Mesendoderm (in vitro differentiated cells): ENCODE measurements at regions not wholly inside any gene's neighbourhood (a gene's known extent, or its start where the extent isn't known, plus 50 kb on each side); places are given as distances from the start of the nearest gene placed in this dataset.
A peak's percentile ranks its signal among the peaks of the same experiment; 100 is the strongest.

Experiments
- DNase-seq: peaks from one replicate; pipeline ENCODE4 v3.0.0; 2013
- H2AK5ac ChIP-seq: 2 replicates; pipeline ENCODE4 v1.6.1; 2013; ENCODE audit warnings: low read length, inconsistent platforms
- H2BK120ac ChIP-seq: 2 replicates; pipeline ENCODE4 v1.6.1; 2013; ENCODE audit warnings: low read depth, mild to moderate bottlenecking, low read length, moderate library complexity, mixed read lengths
- H2BK15ac ChIP-seq: replicated peaks from 2 replicates; pipeline ENCODE4 v1.6.1; 2013; ENCODE audit warnings: low read depth, mild to moderate bottlenecking, moderate library complexity
- H2BK5ac ChIP-seq: 2 replicates; pipeline ENCODE4 v1.6.1; 2013; ENCODE audit warnings: low read length, inconsistent platforms
- H3K18ac ChIP-seq: 2 replicates; pipeline ENCODE4 v1.6.1; 2013; ENCODE audit warnings: mild to moderate bottlenecking, low read length, mixed read lengths
- H3K23ac ChIP-seq: one replicate; pipeline ENCODE4 v1.6.1; 2013; ENCODE audit warnings: low read length
- H3K27ac ChIP-seq: 2 replicates; pipeline ENCODE4 v1.5.1; 2013; ENCODE audit warnings: low read depth, mild to moderate bottlenecking, inconsistent platforms, low read length, moderate library complexity
- H3K27me3 ChIP-seq: 2 replicates; pipeline ENCODE4 v1.6.1; 2013; ENCODE audit warnings: low read length, control low read depth, mild to moderate bottlenecking, inconsistent platforms; ENCODE audit not compliant: insufficient read depth, poor library complexity
- H3K36me3 ChIP-seq: 2 replicates; pipeline ENCODE4 v1.6.1; 2013; ENCODE audit warnings: low read length, inconsistent platforms; ENCODE audit not compliant: control insufficient read depth, insufficient read depth
- H3K4ac ChIP-seq: one replicate; pipeline ENCODE4 v1.6.1; 2013; ENCODE audit warnings: low read depth, mild to moderate bottlenecking, low read length, moderate library complexity
- H3K4me1 ChIP-seq: 2 replicates; pipeline ENCODE4 v1.6.1; 2013; ENCODE audit warnings: low read depth, low read length, inconsistent platforms; ENCODE audit not compliant: control insufficient read depth
- H3K4me2 ChIP-seq: 2 replicates; pipeline ENCODE4 v1.6.1; 2013; ENCODE audit warnings: low read length
- H3K4me3 ChIP-seq: 2 replicates; pipeline ENCODE4 v1.5.1; 2013; ENCODE audit warnings: mild to moderate bottlenecking, low read length
- H3K56ac ChIP-seq: one replicate; pipeline ENCODE4 v1.6.1; 2013; ENCODE audit warnings: low read length
- H3K79me1 ChIP-seq: 2 replicates; pipeline ENCODE4 v1.6.1; 2013; ENCODE audit warnings: low read length, inconsistent platforms
- H3K79me2 ChIP-seq: 2 replicates; pipeline ENCODE4 v1.6.1; 2013; ENCODE audit warnings: mild to moderate bottlenecking, low read length; ENCODE audit not compliant: control insufficient read depth, insufficient read depth
- H3K9ac ChIP-seq: 2 replicates; pipeline ENCODE4 v1.6.1; 2013; ENCODE audit warnings: low read length, inconsistent platforms
- H4K5ac ChIP-seq: one replicate; pipeline ENCODE4 v1.6.1; 2013; ENCODE audit warnings: low read length
- H4K8ac ChIP-seq: one replicate; pipeline ENCODE4 v1.6.1; 2013; ENCODE audit warnings: low read depth, mild to moderate bottlenecking, control low read depth, low read length, moderate library complexity
- WGBS: extraction: QIAGEN DNeasy Blood & Tissue Kit; methylation state at CpG from one replicate; pipeline ENCODE4 v1.1.7; 2013; ENCODE audit warnings: low lambda C conversion rate, missing lambda C conversion rate; ENCODE audit not compliant: insufficient coverage; ENCODE audit errors: extremely low coverage; 5-methylcytosine and 5-hydroxymethylcytosine counted together

DNA sequence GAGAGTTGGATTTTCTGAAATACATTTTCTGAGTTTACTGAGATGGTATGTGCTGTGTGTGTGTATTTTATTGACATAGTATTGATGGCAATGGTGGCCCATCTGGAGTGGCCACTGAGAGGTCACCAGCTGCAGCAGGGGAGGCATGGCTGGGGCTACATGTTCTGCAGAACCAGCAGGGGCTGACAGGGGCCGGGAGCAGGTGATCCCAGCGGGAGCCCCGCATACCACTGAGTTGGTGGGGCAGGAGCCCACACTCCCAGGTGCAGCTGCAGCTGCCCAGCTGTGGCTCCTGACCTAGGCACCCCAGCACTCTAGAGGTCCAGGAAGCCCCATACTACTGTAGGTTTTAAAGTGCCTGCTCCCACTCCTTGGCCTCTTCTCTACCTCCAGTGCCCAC is 1044.2 kb upstream of the CDH9 start:
- Histone ChIP-seq H4K8ac (no peak overlapping the region), H3K79me1 (no peaks in the 10 kb centered on the region), H2AK5ac (no peak overlapping the region), H3K4ac (no peak overlapping the region), H4K5ac (no peak overlapping the region), H3K18ac (no peak overlapping the region), H3K36me3 (no peaks in the 10 kb centered on the region), H3K9ac (no peak overlapping the region), H3K27me3 (no peaks in the 10 kb centered on the region), H3K23ac (no peak overlapping the region), H2BK5ac (no peak overlapping the region), H3K4me3 (no peak overlapping the region), H3K79me2 (no peaks in the 10 kb centered on the region), H2BK15ac (no peak overlapping the region), H2BK120ac (no peak overlapping the region), H3K4me1 (no peaks in the 10 kb centered on the region), H3K27ac (no peak overlapping the region), H3K56ac (no peak overlapping the region), H3K4me2 (no peak overlapping the region)
- no CpG with 5 or more reads among the region's 3 CpGs for WGBS
- no peak for DNase-seq

GRCh38 chr5:28077291-28078240 is 1039.2 kb upstream of the CDH9 start:
- no peak overlapping the region for H3K56ac ChIP-seq
- no peak overlapping the region for H4K8ac ChIP-seq
- H4K5ac ChIP-seq, result no peak overlapping the region
- H3K79me1 ChIP-seq, result no peaks in the 10 kb centered on the region
- H2BK120ac ChIP-seq, result no peak overlapping the region
- no peak overlapping the region for H3K4me2 ChIP-seq
- H2AK5ac ChIP-seq, result no peak overlapping the region
- H3K27me3 ChIP-seq, result no peaks in the 10 kb centered on the region
- no peak for DNase-seq
- H3K23ac ChIP-seq, result no peak overlapping the region
- no peaks in the 10 kb centered on the region for H3K36me3 ChIP-seq
- no peak overlapping the region for H3K27ac ChIP-seq
- H2BK15ac ChIP-seq, result no peak overlapping the region
- no peak overlapping the region for H3K4me3 ChIP-seq
- H3K79me2 ChIP-seq, result no peaks in the 10 kb centered on the region
- H2BK5ac ChIP-seq, result no peak overlapping the region
- no peak overlapping the region for H3K9ac ChIP-seq
- no peak overlapping the region for H3K18ac ChIP-seq
- no peak overlapping the region for H3K4ac ChIP-seq
- no CpG with 5 or more reads among the region's 44 CpGs for WGBS
- H3K4me1 ChIP-seq, result no peaks in the 10 kb centered on the region

- Histone ChIP-seq H2AK5ac (no peak overlapping the region), H3K79me2 (no peaks in the 10 kb centered on the region), H3K27ac (no peak overlapping the region), H3K36me3 (no peaks in the 10 kb centered on the region), H3K79me1 (no peaks in the 10 kb centered on the region), H4K5ac (no peak overlapping the region), H4K8ac (no peak overlapping the region), H3K56ac (no peak overlapping the region), H3K4me1 (no peaks in the 10 kb centered on the region), H3K9ac (no peak overlapping the region), H3K18ac (no peak overlapping the region), H2BK5ac (no peak overlapping the region), H2BK120ac (no peak overlapping the region), H3K4me3 (no peak overlapping the region), H2BK15ac (no peak overlapping the region), H3K4ac (no peak overlapping the region), H3K27me3 (no peaks in the 10 kb centered on the region), H3K4me2 (no peak overlapping the region), H3K23ac (no peak overlapping the region)
- DNase-seq, result peak; percentile 18
- no CpG with 5 or more reads among the region's 3 CpGs for WGBS
These were observed 1028.5 kb upstream of the CDH9 start for GRCh38 chr5:28066856-28067255.

GRCh38 chr5:28065656-28066055 is 1027.3 kb upstream of the CDH9 start:
- H3K4me3 ChIP-seq, result no peak overlapping the region
- H4K8ac ChIP-seq, result no peak overlapping the region
- no peaks in the 10 kb centered on the region for H3K4me1 ChIP-seq
- H4K5ac ChIP-seq, result no peak overlapping the region
- no peak overlapping the region for H3K18ac ChIP-seq
- H3K23ac ChIP-seq, result no peak overlapping the region
- no peaks in the 10 kb centered on the region for H3K27me3 ChIP-seq
- H2AK5ac ChIP-seq, result no peak overlapping the region
- no peak overlapping the region for H2BK15ac ChIP-seq
- no peak overlapping the region for H3K56ac ChIP-seq
- no peaks in the 10 kb centered on the region for H3K36me3 ChIP-seq
- H3K4ac ChIP-seq, result no peak overlapping the region
- no peaks in the 10 kb centered on the region for H3K79me2 ChIP-seq
- H2BK5ac ChIP-seq, result no peak overlapping the region
- DNase-seq, result no peak
- no peak overlapping the region for H2BK120ac ChIP-seq
- H3K27ac ChIP-seq, result no peak overlapping the region
- no peaks in the 10 kb centered on the region for H3K79me1 ChIP-seq
- no peak overlapping the region for H3K9ac ChIP-seq
- no peak overlapping the region for H3K4me2 ChIP-seq

- no peak overlapping the region for H4K8ac ChIP-seq
- H3K79me2 ChIP-seq, result no peaks in the 10 kb centered on the region
- H3K27ac ChIP-seq, result no peak overlapping the region
- no peak overlapping the region for H3K9ac ChIP-seq
- no peak overlapping the region for H3K23ac ChIP-seq
- no peaks in the 10 kb centered on the region for H3K4me1 ChIP-seq
- no CpG with 5 or more reads among the region's 1 CpG for WGBS
- H2BK120ac ChIP-seq, result no peak overlapping the region
- no peak overlapping the region for H2BK5ac ChIP-seq
- H3K4me3 ChIP-seq, result no peak overlapping the region
- no peak overlapping the region for H2AK5ac ChIP-seq
- no peak overlapping the region for H3K4me2 ChIP-seq
- no peak overlapping the region for H4K5ac ChIP-seq
- H3K27me3 ChIP-seq, result no peaks in the 10 kb centered on the region
- H3K18ac ChIP-seq, result no peak overlapping the region
- H3K36me3 ChIP-seq, result no peaks in the 10 kb centered on the region
- H3K79me1 ChIP-seq, result no peaks in the 10 kb centered on the region
- peak; percentile 57 for DNase-seq
- no peak overlapping the region for H3K4ac ChIP-seq
- H3K56ac ChIP-seq, result no peak overlapping the region
- H2BK15ac ChIP-seq, result no peak overlapping the region
These were observed 1008.2 kb upstream of the CDH9 start for GRCh38 chr5:28046596-28046995.

DNA sequence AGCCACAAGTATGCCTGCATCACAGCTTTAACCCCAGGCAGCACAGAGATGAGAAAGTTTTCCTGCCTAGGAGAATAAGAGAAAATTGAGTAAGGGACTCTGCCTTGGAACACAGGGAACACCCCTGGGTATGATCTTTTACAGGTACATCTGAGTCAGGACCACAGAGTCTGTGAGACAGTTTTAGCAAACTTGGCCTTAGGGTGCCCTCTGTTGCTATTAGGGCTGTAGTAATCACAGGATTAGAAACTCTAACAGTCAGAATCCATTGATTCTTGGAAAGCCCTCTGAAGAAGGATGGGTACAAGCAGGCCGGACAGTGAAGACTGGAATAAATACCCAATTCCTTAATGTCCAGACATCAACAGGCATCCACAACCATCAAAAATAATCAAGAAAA is 989.5 kb upstream of the CDH9 start:
- Histone ChIP-seq H2BK5ac (no peak overlapping the region), H3K4ac (no peak overlapping the region), H3K56ac (no peak overlapping the region), H2BK15ac (no peak overlapping the region), H3K18ac (no peak overlapping the region), H3K79me1 (no peaks in the 10 kb centered on the region), H3K4me2 (no peak overlapping the region), H3K79me2 (no peaks in the 10 kb centered on the region), H3K4me1 (no peaks in the 10 kb centered on the region), H2AK5ac (no peak overlapping the region), H3K23ac (no peak overlapping the region), H3K4me3 (no peak overlapping the region), H3K9ac (no peak overlapping the region), H3K27me3 (no peaks in the 10 kb centered on the region), H3K27ac (no peak overlapping the region), H2BK120ac (no peak overlapping the region), H4K5ac (no peak overlapping the region), H4K8ac (no peak overlapping the region), H3K36me3 (no peaks in the 10 kb centered on the region)
- WGBS, result no CpG with 5 or more reads among the region's 1 CpG
- DNase-seq, result peak; percentile 3
